HUES48 (cell line): ENCODE measurements at regions not wholly inside any gene's neighbourhood (a gene's known extent, or its start where the extent isn't known, plus 50 kb on each side); places are given as distances from the start of the nearest gene placed in this dataset.

ENCODE experiments used
- H3K27ac ChIP-seq: one replicate; pipeline ENCODE4 v1.7.0; 2013; ENCODE audit warnings: low read depth, low read length, inconsistent platforms
- H3K27me3 ChIP-seq: 2 replicates; pipeline ENCODE4 v1.6.1; 2013; ENCODE audit warnings: mild to moderate bottlenecking, low read length; ENCODE audit not compliant: control insufficient read depth, insufficient read depth
- H3K36me3 ChIP-seq: 2 replicates; pipeline ENCODE4 v1.6.1; 2013; ENCODE audit warnings: low read length; ENCODE audit not compliant: control insufficient read depth, insufficient read depth
- H3K4me1 ChIP-seq: 2 replicates; pipeline ENCODE4 v1.6.1; 2013; ENCODE audit warnings: mild to moderate bottlenecking, low read length; ENCODE audit not compliant: control insufficient read depth, insufficient read depth
- H3K4me3 ChIP-seq: 2 replicates; pipeline ENCODE4 v1.5.1; 2013; ENCODE audit warnings: mild to moderate bottlenecking, low read depth, low read length
- H3K9ac ChIP-seq: 2 replicates; pipeline ENCODE4 v1.6.1; 2013; ENCODE audit warnings: mild to moderate bottlenecking, low read depth, low read length, moderate library complexity
- H3K9me3 ChIP-seq: 2 replicates; pipeline ENCODE4 v1.6.1; 2013; ENCODE audit warnings: low read length; ENCODE audit not compliant: control insufficient read depth, insufficient read depth

- H3K27ac ChIP-seq = no peak overlapping the region
- H3K36me3 ChIP-seq = no peaks in the 10 kb centered on the region
- H3K27me3 ChIP-seq = no peaks in the 10 kb centered on the region
- H3K4me3 ChIP-seq = no peak overlapping the region
- H3K9me3 ChIP-seq = no peaks in the 10 kb centered on the region
- H3K4me1 ChIP-seq = peaks cover 4% of the 10 kb centered on the region; the same call in 1 of the 2 replicates
- H3K9ac ChIP-seq = no peak overlapping the region
Measured at GRCh38 chr16:85484347-85485300, 128.5 kb upstream of the GSE1 start.

GRCh38 chr16:85485379-85485778 lies 127.7 kb upstream of the GSE1 start:
- Histone ChIP-seq H3K36me3 (no peaks in the 10 kb centered on the region), H3K9me3 (no peaks in the 10 kb centered on the region), H3K27me3 (no peaks in the 10 kb centered on the region), H3K4me1 (peaks cover 3% of the 10 kb centered on the region; the same call in 1 of the 2 replicates), H3K9ac (no peak overlapping the region), H3K4me3 (no peak overlapping the region), H3K27ac (no peak overlapping the region)

- Histone ChIP-seq H3K4me1 (no peaks in the 10 kb centered on the region), H3K27ac (no peak overlapping the region), H3K36me3 (no peaks in the 10 kb centered on the region), H3K9me3 (no peaks in the 10 kb centered on the region), H3K9ac (no peak overlapping the region), H3K4me3 (no peak overlapping the region), H3K27me3 (no peaks in the 10 kb centered on the region)
Measured at GRCh38 chr16:85486256-85486915, 126.7 kb upstream of the GSE1 start.

GRCh38 chr16:85488414-85488813 lies 124.7 kb upstream of the GSE1 start:
- Histone ChIP-seq H3K9ac (no peak overlapping the region), H3K27ac (no peak overlapping the region), H3K27me3 (no peaks in the 10 kb centered on the region), H3K4me3 (no peak overlapping the region), H3K9me3 (no peaks in the 10 kb centered on the region), H3K36me3 (no peaks in the 10 kb centered on the region), H3K4me1 (peaks cover 13% of the 10 kb centered on the region)

- H3K4me1 ChIP-seq = peaks cover 13% of the 10 kb centered on the region
- H3K27me3 ChIP-seq = no peaks in the 10 kb centered on the region
- H3K9ac ChIP-seq = no peak overlapping the region
- no peaks in the 10 kb centered on the region for H3K36me3 ChIP-seq
- no peaks in the 10 kb centered on the region for H3K9me3 ChIP-seq
- no peak overlapping the region for H3K4me3 ChIP-seq
- H3K27ac ChIP-seq = no peak overlapping the region
Measured at GRCh38 chr16:85490407-85491057, 122.6 kb upstream of the GSE1 start.

DNA sequence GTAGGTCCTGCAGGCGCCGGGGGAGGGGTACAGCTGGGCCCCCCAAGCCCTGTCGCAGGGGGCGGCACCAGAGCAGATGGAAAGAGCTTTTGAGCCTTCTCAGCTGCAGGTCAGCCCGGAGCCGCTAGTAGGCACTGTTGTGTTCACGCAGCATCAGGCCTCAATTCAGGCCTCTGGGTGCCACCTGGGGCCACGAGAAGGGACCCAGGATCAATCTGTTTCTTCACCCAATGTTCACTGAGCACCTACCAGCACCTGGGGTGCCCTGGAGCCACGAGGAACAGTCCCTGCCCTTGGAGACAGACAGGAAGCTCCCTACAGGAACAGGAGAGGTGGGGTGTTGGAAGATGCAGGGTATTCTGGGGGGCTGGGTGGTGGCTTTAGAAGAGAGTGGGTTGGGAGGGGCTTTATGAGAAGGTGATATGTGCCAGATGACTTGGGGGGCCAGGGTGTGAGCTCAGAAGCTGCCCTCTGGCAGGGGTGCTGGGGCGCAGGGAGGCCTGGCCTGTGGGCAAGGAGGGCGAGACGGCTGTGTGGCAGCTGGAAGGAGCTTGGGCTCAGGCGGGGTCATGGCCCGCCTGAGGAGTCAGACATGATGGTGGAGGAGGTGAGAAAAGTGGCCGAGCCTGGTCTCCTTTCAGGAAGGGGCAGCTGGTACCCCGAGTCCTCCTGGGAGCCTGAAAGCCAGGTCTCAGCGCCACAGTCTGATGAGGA lies 121.9 kb upstream of the GSE1 start:
- Histone ChIP-seq H3K9me3 (no peaks in the 10 kb centered on the region), H3K36me3 (no peaks in the 10 kb centered on the region), H3K9ac (no peak overlapping the region), H3K27me3 (no peaks in the 10 kb centered on the region), H3K27ac (no peak overlapping the region), H3K4me1 (peaks cover 13% of the 10 kb centered on the region), H3K4me3 (no peak overlapping the region)

- Histone ChIP-seq H3K9me3 (no peaks in the 10 kb centered on the region), H3K4me3 (no peak overlapping the region), H3K27me3 (no peaks in the 10 kb centered on the region), H3K36me3 (no peaks in the 10 kb centered on the region), H3K27ac (no peak overlapping the region), H3K4me1 (peaks cover 13% of the 10 kb centered on the region), H3K9ac (no peak overlapping the region)
Measured at GRCh38 chr16:85491798-85492294, 121.3 kb upstream of the GSE1 start.

GRCh38 chr16:85492295-85492864 lies 120.7 kb upstream of the GSE1 start:
- Histone ChIP-seq H3K27ac (no peak overlapping the region), H3K36me3 (no peaks in the 10 kb centered on the region), H3K4me1 (peaks cover 13% of the 10 kb centered on the region), H3K9ac (0 out of 2 replicates have a peak overlapping the region, but pooled peaks have one; percentile 3), H3K9me3 (no peaks in the 10 kb centered on the region), H3K27me3 (no peaks in the 10 kb centered on the region), H3K4me3 (no peak overlapping the region)

GRCh38 chr16:85494315-85494714 lies 118.8 kb upstream of the GSE1 start:
- Histone ChIP-seq H3K4me3 (no peak overlapping the region), H3K27me3 (no peaks in the 10 kb centered on the region), H3K27ac (no peak overlapping the region), H3K36me3 (no peaks in the 10 kb centered on the region), H3K9ac (no peak overlapping the region), H3K9me3 (no peaks in the 10 kb centered on the region), H3K4me1 (peaks cover 13% of the 10 kb centered on the region)

DNA sequence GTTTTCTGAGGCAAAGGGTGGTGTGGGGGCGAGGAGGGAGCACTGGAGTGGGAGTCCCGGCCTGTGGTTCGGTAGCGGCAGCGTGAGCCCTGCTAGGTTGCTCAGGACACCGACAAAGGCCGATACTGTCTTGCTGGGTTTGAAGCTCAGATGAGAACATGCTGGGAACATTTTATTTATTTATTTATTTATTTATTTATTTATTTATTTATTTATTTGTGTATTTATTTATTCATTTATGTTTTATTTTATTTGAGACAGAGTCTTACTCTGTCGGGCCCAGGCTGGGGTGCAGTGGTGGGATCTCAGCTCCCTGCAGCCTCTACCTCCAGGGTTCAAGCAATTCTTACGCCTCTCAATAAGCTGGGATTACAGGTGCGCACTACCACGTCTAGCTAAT lies 117.9 kb upstream of the GSE1 start:
- no peak overlapping the region for H3K27ac ChIP-seq
- H3K36me3 ChIP-seq = no peaks in the 10 kb centered on the region
- H3K9ac ChIP-seq = no peak overlapping the region
- H3K4me3 ChIP-seq = no peak overlapping the region
- H3K4me1 ChIP-seq = peaks cover 13% of the 10 kb centered on the region
- no peaks in the 10 kb centered on the region for H3K27me3 ChIP-seq
- no peaks in the 10 kb centered on the region for H3K9me3 ChIP-seq
